Naive thymus-derived CD4-positive, alpha-beta T cell (primary cell): ENCODE measurements at regions not wholly inside any gene's neighbourhood (a gene's known extent, or its start where the extent isn't known, plus 50 kb on each side); places are given as distances from the start of the nearest gene placed in this dataset.

Source experiments
- ATAC-seq: fragments of 150-1000 bp; cut with Tn5 transposase; 2 replicates; pipeline ENCODE4 v1.10.0; 2021; ENCODE audit warnings: mild to moderate bottlenecking, moderate library complexity
- CTCF ChIA-PET: fragments of 350-600 bp; sonication (Branson Sonifier 250); formaldehyde crosslinking; loops from one replicate; lab custom pipeline; 2021; ENCODE audit warnings: antibody characterized with exemption; lab: Charles Lee
- POLR2A ChIA-PET: fragments of 350-600 bp; sonication (Branson Sonifier 250); formaldehyde crosslinking; loops from one replicate; lab custom pipeline; 2021; ENCODE audit warnings: antibody characterized with exemption, inconsistent platforms; lab: Charles Lee
- DNase-seq, 9 donors: peaks; one replicate each; pipeline versions ENCODE4 v3.0.0 to v3.0.0-alpha.2; 2020 to 2022; ENCODE audit warnings: mixed read lengths in 1 of 9
- H3K27ac ChIP-seq: one replicate; pipeline ENCODE4 v1.7.0; 2013; ENCODE audit warnings: mild to moderate bottlenecking, low read depth, low read length, moderate library complexity
- H3K27me3 ChIP-seq, 2 donors: one replicate each; pipeline ENCODE4 v1.7.0; 2013; ENCODE audit warnings: low read length in 2 of 2, mild to moderate bottlenecking in 2 of 2, moderate library complexity in 2 of 2; ENCODE audit not compliant: control insufficient read depth in 2 of 2, insufficient read depth in 2 of 2
- H3K36me3 ChIP-seq, 3 experiments: 1 replicate in 2 of 3; 2 replicates in 1 of 3; pipeline ENCODE4 v1.7.0; 2013; ENCODE audit warnings: low read length in 3 of 3, mild to moderate bottlenecking in 3 of 3, moderate library complexity in 1 of 3; ENCODE audit not compliant: insufficient read depth in 3 of 3, control insufficient read depth in 2 of 3
- H3K4me1 ChIP-seq, 2 donors: one replicate each; pipeline ENCODE4 v1.7.0; 2013; ENCODE audit warnings: low read length in 2 of 2, mild to moderate bottlenecking in 2 of 2, moderate library complexity in 1 of 2; ENCODE audit not compliant: control insufficient read depth in 2 of 2, insufficient read depth in 2 of 2
- H3K4me3 ChIP-seq: 2 replicates; pipeline ENCODE4 v1.7.0; 2013; ENCODE audit warnings: mild to moderate bottlenecking, low read length
- H3K9me3 ChIP-seq, 3 experiments: 1 replicate in 2 of 3; 2 replicates in 1 of 3; pipeline ENCODE4 v1.7.0; 2013; ENCODE audit warnings: low read length in 3 of 3; ENCODE audit not compliant: control insufficient read depth in 2 of 3
- H3K27ac Mint-ChIP-seq, 9 donors: one replicate each; pipeline ENCODE4 v1.8.0; 2020 to 2022; ENCODE audit warnings: mixed read lengths in 9 of 9, mild to moderate bottlenecking in 8 of 9, moderate library complexity in 5 of 9, inconsistent platforms in 2 of 9
- H3K27me3 Mint-ChIP-seq, 5 donors: one replicate each; pipeline ENCODE4 v1.8.0; 2021 to 2022; ENCODE audit warnings: mixed read lengths in 5 of 5, mild to moderate bottlenecking in 1 of 5
- H3K36me3 Mint-ChIP-seq, 5 donors: one replicate each; pipeline ENCODE4 v1.8.0; 2020 to 2022; ENCODE audit warnings: mixed read lengths in 5 of 5, mild to moderate bottlenecking in 3 of 5, inconsistent platforms in 1 of 5
- H3K4me1 Mint-ChIP-seq, 7 donors: one replicate each; pipeline ENCODE4 v1.8.0; 2020 to 2022; ENCODE audit warnings: mixed read lengths in 7 of 7, mild to moderate bottlenecking in 3 of 7, inconsistent platforms in 1 of 7
- H3K4me3 Mint-ChIP-seq, 10 donors: one replicate each; pipeline ENCODE4 v1.8.0; 2020 to 2022; ENCODE audit warnings: mild to moderate bottlenecking in 10 of 10, mixed read lengths in 10 of 10, moderate library complexity in 6 of 10, inconsistent platforms in 2 of 10
- H3K9me3 Mint-ChIP-seq, 11 donors: one replicate each; pipeline ENCODE4 v1.8.0; 2020 to 2022; ENCODE audit warnings: mixed read lengths in 11 of 11, mild to moderate bottlenecking in 4 of 11, inconsistent platforms in 1 of 11, moderate library complexity in 1 of 11
- intact Hi-C, 2 donors: fragments of 100-400 bp; cut with micrococcal nuclease; formaldehyde crosslinking; loops; one replicate each; pipeline ENCODE4 v1.15.1; 2023

DNA sequence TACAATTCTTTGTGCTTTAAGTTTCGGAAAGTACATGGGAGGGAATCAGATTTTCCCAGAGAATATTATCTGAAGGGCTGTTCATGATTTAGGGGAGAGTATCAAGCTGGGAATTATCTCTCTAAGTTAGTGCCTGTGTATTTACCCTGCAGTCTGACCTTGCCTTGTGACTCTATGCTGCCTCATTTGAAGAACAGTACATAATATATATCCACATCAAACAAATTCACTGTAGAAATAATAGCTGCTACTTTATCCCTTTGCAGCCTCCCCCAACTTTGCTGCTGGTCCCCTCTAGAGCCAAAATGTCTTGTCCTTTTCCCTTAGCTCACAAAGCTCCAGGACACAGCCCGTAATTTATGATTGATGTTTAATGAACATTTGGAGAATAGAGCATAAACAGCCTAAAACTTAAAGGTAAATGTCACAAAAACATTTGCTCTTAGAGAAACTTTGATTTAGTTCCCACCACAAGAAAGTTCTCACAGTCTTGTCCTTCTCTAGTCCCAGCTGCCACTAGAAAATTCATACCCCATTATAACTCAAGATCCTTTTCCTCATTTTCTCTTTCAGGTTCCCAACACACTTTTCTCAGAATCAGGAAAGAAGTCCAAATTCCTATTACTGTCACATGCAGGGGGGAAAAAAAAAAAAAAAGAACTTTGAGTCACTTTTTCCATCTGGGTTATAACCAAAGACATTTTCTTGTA, 1009.6 kb downstream of the FLRT2 start:
- Mint-ChIP-seq H3K36me3 (no peaks in the 10 kb centered on the region), H3K4me3 (no peak overlapping the region), H3K27ac (no peak overlapping the region), H3K9me3 (peaks cover 0 to 8% (median 0%) of the 10 kb centered on the region in 11 donors), H3K4me1 (no peaks in the 10 kb centered on the region), H3K27me3 (no peaks in the 10 kb centered on the region)
- H3K27me3 ChIP-seq = no peaks in the 10 kb centered on the region
- H3K4me1 ChIP-seq = no peaks in the 10 kb centered on the region
- H3K36me3 ChIP-seq = no peaks in the 10 kb centered on the region
- no peak overlapping the region for H3K27ac ChIP-seq
- ATAC-seq (no peak), DNase-seq (no peak)
- POLR2A ChIA-PET = no interaction called here
- CTCF ChIA-PET = no interaction called here
- H3K4me3 ChIP-seq = no peak overlapping the region
- intact Hi-C loops = no loop called here
- H3K9me3 ChIP-seq = no peaks in the 10 kb centered on the region

DNA sequence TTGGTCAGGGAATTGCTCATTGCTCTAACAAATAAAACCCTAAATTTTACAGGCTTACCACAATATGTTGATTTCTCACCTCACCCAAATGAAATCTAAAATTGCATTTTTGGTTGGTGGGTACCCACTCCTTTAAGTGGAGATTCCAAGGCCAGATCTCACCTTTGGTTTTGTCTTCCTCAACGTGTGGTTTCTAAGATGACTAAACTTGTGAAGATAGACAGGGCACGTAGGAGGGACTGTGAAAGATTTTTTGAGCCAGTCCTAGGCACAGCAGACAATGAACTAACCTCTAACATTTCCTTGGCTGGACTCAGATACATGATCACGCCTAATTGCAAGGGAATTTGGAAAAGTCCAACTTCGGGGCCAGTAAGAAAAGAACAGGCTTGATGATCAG, 1003.9 kb downstream of the FLRT2 start:
- ChIA-PET CTCF (no interaction called here), POLR2A (no interaction called here)
- Histone ChIP-seq H3K27me3 (no peaks in the 10 kb centered on the region), H3K4me3 (no peak overlapping the region), H3K36me3 (no peaks in the 10 kb centered on the region), H3K4me1 (no peaks in the 10 kb centered on the region), H3K9me3 (no peaks in the 10 kb centered on the region), H3K27ac (no peak overlapping the region)
- Mint-ChIP-seq H3K27ac (no peak overlapping the region), H3K9me3 (peaks cover 0 to 12% (median 0%) of the 10 kb centered on the region in 11 donors), H3K27me3 (no peaks in the 10 kb centered on the region), H3K4me1 (peaks cover 0 to 4% (median 0%) of the 10 kb centered on the region in 7 donors), H3K4me3 (no peak overlapping the region), H3K36me3 (no peaks in the 10 kb centered on the region)
- no peak for DNase-seq
- ATAC-seq = no peak
- intact Hi-C loops = no loop called here

DNA sequence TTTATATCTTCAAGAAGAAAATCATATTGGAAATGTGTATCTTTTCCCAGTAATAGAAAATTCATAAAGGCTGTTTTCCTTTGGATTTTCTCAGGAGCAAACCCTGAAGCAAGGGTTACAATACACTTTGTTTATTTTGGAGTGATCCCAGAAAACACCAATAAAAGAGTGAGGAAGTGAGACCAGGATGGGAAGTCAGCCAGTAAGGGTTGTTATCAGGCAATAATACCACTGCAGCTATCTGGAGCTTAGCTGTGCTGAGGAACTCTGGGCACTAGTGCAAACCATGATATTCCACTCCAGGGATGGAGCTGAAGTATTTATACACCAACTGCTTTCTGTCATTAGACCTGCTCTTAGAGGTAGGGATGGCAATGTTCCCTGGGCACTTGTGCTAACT, 1002.3 kb downstream of the FLRT2 start:
- POLR2A ChIA-PET = no interaction called here
- no peak overlapping the region for H3K27ac ChIP-seq

DNA sequence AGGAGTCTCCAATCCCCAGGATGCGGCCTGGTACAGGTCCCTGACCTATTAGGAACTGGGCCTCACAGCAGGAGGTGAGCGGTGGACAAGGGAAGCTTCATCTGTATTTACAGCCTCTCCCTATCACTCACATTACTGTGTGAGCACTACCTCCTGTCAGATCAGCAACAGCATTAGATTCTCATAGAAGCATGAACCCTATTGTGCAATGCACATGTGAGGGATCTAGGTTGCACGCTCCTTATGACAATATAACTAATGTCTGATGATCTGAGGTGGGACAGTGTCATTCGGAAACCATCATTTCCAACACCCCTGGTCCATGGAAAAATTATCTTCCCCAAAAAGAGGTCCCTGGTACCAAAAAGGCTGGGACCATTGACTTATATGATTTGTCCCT, 1000.5 kb downstream of the FLRT2 start:
- no peak for DNase-seq
- no peak overlapping the region for H3K4me3 ChIP-seq
- no peak overlapping the region for H3K27ac ChIP-seq
- Mint-ChIP-seq H3K27ac (no peak overlapping the region), H3K4me1 (peaks cover 0 to 4% (median 0%) of the 10 kb centered on the region in 7 donors), H3K4me3 (no peak overlapping the region), H3K36me3 (no peaks in the 10 kb centered on the region), H3K9me3 (peaks cover 0 to 12% (median 0%) of the 10 kb centered on the region in 11 donors), H3K27me3 (no peaks in the 10 kb centered on the region)
- intact Hi-C loops = no loop called here
- no peaks in the 10 kb centered on the region for H3K27me3 ChIP-seq
- no peaks in the 10 kb centered on the region for H3K36me3 ChIP-seq
- CTCF ChIA-PET = no interaction called here
- ATAC-seq = no peak
- no peaks in the 10 kb centered on the region for H3K4me1 ChIP-seq
- POLR2A ChIA-PET = no interaction called here
- H3K9me3 ChIP-seq = no peaks in the 10 kb centered on the region

More for the DNA sequence above, 1002.3 kb downstream of the FLRT2 start:
- ATAC-seq (no peak), DNase-seq (no peak)
- H3K4me3 Mint-ChIP-seq = no peak overlapping the region
- H3K9me3 ChIP-seq = no peaks in the 10 kb centered on the region
- no peaks in the 10 kb centered on the region for H3K36me3 Mint-ChIP-seq
- CTCF ChIA-PET = no interaction called here
- no peaks in the 10 kb centered on the region for H3K36me3 ChIP-seq
- H3K4me3 ChIP-seq = no peak overlapping the region
- intact Hi-C loops = no loop called here
- H3K4me1 ChIP-seq = no peaks in the 10 kb centered on the region
- peaks cover 0 to 4% (median 0%) of the 10 kb centered on the region in 7 donors for H3K4me1 Mint-ChIP-seq
- no peak overlapping the region for H3K27ac Mint-ChIP-seq
- peaks cover 0 to 12% (median 0%) of the 10 kb centered on the region in 11 donors for H3K9me3 Mint-ChIP-seq
- no peaks in the 10 kb centered on the region for H3K27me3 ChIP-seq
- no peaks in the 10 kb centered on the region for H3K27me3 Mint-ChIP-seq

DNA sequence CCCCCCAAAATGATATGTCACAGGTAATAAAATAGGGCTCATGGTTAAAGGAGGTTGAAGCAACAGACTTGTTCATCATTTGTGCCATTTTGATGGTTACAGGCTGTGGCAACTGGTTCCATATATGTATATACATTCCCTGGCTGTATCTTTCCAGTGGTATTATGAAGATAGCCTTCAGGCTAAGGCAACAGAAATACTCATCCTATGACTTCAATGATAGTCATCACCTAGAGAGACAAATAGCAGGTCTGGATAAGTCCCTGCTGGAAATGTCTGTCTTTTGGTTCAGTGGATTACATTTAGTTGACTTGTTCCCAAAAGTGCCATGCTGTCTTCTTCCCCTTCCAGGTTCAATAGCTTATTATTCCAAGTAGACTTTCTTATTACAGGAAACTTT, 997.4 kb downstream of the FLRT2 start:
- ChIA-PET CTCF (no interaction called here), POLR2A (no interaction called here)
- Histone ChIP-seq H3K9me3 (no peaks in the 10 kb centered on the region), H3K27ac (no peak overlapping the region), H3K4me3 (no peak overlapping the region), H3K4me1 (no peaks in the 10 kb centered on the region), H3K36me3 (no peaks in the 10 kb centered on the region), H3K27me3 (no peaks in the 10 kb centered on the region)
- Mint-ChIP-seq H3K4me1 (no peaks in the 10 kb centered on the region), H3K27me3 (no peaks in the 10 kb centered on the region), H3K4me3 (no peak overlapping the region), H3K27ac (no peak overlapping the region), H3K36me3 (no peaks in the 10 kb centered on the region), H3K9me3 (peaks cover 0 to 18% (median 0%) of the 10 kb centered on the region in 11 donors)
- no peak for DNase-seq
- intact Hi-C loops = no loop called here
- no peak for ATAC-seq

DNA sequence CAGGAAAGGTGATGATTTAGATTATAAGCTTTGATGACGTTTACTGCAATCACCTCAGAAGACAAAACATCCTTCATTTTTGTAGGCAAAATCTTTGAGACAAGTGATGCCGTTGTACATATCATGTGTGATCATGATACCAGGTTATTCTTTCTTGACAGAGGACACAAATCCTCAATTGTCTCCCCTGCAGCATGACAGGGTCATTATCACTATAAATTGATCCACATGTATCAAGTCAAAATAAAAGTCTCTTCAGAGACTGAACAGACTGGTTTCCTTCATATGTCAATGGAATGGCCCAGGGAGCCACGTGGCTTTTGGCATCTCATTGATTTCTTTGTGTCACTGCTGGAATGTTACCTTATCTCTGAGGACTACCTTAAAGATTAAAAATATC, 995.7 kb downstream of the FLRT2 start:
- Histone ChIP-seq H3K9me3 (no peaks in the 10 kb centered on the region), H3K4me3 (no peak overlapping the region), H3K27ac (no peak overlapping the region), H3K36me3 (no peaks in the 10 kb centered on the region), H3K27me3 (no peaks in the 10 kb centered on the region), H3K4me1 (no peaks in the 10 kb centered on the region)
- no peak for ATAC-seq
- H3K4me3 Mint-ChIP-seq = no peak overlapping the region
- ChIA-PET POLR2A (no interaction called here), CTCF (no interaction called here)
- H3K27me3 Mint-ChIP-seq = no peaks in the 10 kb centered on the region
- DNase-seq = no peak
- no peak overlapping the region for H3K27ac Mint-ChIP-seq
- H3K9me3 Mint-ChIP-seq = peaks cover 0 to 12% (median 0%) of the 10 kb centered on the region in 11 donors
- no peaks in the 10 kb centered on the region for H3K4me1 Mint-ChIP-seq
- no peaks in the 10 kb centered on the region for H3K36me3 Mint-ChIP-seq
- intact Hi-C loops = no loop called here

DNA sequence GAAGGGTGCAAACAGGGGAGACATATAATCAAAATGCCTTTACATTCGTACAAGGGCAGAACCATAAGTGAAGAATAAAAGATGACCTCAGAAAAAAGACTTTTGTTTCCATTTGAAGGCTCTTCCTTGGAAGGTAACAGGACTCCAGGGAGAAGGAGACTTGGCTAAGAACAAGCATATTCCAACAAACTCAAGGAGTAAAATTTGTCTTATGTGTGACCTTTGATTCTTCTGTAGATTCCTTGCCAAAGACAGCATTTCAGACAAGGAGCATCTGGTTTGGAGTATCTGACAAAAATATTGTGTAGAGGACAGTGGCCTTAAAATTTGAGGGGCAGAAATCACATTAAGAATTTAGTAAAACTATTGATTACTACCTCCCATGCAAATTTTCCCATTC, 991.9 kb downstream of the FLRT2 start:
- H3K27me3 Mint-ChIP-seq = no peaks in the 10 kb centered on the region
- ATAC-seq (no peak), DNase-seq (no peak)
- Histone ChIP-seq H3K4me1 (no peaks in the 10 kb centered on the region), H3K4me3 (no peak overlapping the region), H3K27ac (no peak overlapping the region), H3K27me3 (no peaks in the 10 kb centered on the region), H3K9me3 (no peaks in the 10 kb centered on the region), H3K36me3 (no peaks in the 10 kb centered on the region)
- intact Hi-C loops = no loop called here
- CTCF ChIA-PET = no interaction called here
- H3K4me3 Mint-ChIP-seq = no peak overlapping the region
- H3K4me1 Mint-ChIP-seq = no peaks in the 10 kb centered on the region
- POLR2A ChIA-PET = no interaction called here
- no peaks in the 10 kb centered on the region for H3K36me3 Mint-ChIP-seq
- peaks cover 0 to 11% (median 0%) of the 10 kb centered on the region in 11 donors for H3K9me3 Mint-ChIP-seq
- H3K27ac Mint-ChIP-seq = no peak overlapping the region
